Stimulated activated CD4-positive, alpha-beta T cell treated with anti-CD3 and anti-CD28 coated beads, Interleukin-15, amount 100 ng/mL, for 48 hours (primary cell): ENCODE measurements at regions not wholly inside any gene's neighbourhood (a gene's known extent, or its start where the extent isn't known, plus 50 kb on each side); places are given as distances from the start of the nearest gene placed in this dataset.

ENCODE experiments used
- DNase-seq, 2 donors: peaks; one replicate each; pipeline ENCODE4 v3.0.0-alpha.2; 2020; ENCODE audit warnings: low read depth in 2 of 2

DNA sequence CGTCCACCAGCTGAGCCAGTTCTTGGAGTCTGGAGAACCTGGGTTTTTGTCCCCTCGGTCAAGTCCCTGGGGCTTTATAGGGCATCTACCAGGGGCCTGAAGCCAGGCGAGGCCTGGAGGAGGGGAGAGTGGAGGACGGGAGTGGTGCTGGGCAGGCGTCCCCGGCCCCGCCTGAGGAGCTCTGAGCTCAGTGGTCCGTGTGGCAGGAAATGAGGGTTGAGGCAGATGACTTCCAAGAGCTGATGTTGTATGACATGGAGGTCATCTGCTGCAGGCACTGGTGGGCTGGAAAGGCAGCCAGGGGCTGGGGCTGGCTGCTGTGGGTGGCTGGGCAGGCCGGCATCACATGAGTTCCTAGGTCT lies 118.5 kb upstream of the HS6ST1 start:
- no peak for DNase-seq

DNA sequence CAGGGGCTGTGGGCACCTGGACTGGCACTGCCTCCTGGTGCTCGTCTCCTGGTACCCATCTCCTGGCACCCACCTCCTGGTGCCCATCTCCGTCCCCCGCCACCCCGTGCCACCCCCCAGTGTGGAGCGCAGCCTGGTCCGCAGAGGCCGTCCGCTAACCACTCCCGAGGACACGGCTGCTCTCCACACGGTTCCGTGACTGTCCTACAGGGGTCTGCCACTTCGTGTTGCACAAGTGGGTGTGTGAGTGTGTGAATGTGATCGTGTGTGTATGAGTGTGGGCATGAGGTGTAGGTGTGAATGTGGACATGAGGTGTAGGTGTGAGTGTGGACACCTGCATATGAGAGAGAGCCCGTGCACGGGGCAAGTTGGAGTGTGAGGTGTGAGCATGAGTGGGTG lies 119.4 kb upstream of the HS6ST1 start:
- DNase-seq: no peak

DNA sequence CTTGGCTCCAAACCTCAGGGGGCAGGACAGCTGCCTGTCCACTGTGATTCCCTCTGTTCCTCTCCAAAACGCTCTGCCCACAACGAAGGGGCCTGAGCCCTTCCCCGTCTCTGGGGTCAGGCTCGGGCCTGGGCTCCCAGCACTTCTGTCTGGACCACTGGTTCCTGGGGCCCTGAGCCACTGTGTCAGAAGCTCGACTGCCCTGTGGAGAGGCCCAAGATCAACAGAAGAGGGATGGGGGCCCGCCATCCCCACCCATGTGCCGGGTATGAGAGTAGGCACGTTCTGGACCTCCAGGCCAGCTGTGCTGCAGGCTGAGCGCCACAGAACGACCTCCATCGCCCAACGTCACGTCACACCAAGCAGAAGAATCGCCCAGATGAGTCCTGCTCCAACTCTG lies 119.9 kb upstream of the HS6ST1 start:
- no peak for DNase-seq

DNA sequence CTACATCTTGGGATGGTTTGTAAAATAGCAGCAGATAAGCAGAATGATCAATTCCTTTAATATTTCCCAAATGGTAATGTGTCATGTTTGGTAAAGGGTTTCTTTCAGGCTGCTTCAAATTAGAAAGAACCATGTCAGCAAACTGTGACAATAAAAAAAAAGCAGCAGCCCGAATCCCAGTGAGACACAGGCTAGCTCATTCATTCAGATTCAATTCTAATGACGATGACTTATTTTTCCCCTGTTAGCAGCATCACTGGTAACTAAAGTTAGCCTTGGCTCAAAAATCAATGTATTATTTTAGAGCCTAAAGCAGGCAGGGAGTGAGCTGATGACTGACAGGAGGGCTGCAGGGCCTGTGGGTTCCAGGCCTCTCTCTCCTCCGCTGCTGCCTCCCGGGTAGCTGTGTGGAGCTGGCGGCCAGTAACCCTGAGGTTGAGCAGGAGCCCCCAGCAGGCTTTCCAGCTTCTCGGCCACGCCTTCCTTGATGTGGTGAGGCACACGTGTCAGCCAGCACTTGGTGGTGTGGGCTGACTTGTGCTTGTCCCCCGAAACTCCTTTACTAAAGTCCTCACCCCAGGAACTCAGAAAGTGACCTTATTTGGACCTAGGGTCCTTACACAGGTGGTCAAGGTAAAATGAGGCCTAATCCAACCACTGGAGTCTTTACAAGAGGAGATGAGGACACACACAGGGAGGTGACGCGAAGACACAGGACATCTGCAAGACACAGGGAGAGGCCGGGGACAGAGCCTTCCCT lies 120.5 kb upstream of the HS6ST1 start:
- no peak for DNase-seq

DNA sequence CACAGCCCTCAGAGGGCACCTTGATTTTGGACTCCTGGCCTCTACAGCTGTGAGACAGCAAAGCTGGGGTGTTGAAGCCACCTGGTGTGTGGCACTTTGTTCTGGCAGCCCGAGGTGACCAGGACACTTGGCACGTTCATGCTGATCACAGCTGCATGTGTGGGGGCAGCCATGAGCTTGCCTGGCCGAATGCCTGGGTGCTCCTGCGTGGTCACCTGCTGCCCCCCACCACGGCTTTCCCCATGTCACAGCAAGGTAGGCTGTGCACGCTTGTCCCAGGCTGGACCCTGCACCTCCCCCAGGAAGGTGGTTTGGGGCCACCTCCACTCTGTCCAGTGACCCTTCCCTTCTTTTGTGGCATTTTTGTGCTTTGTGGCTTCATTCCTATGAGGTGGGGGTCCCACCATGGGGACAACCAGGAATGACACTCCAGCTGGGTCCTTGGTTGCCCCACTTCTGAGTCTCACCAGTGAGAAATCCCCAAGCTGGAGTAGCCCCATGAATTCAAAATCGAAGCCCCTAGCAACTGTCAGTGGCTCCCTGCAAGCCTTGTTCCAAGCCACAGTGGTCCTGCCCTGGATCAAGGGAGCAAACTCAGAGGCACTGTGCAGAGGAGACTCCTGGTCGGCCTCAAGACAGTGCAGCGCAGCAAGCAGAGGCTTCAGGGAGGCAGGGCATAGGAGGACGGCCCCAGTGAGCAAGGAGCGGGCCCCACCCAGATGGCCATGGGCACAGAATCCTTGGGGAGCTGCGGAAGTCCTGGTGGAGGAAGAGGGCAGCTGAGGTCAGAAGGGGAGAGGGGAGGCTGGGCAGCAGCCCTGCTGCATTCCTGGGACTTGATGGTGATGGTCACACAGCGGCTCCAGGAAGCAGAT lies 121.4 kb upstream of the HS6ST1 start:
- no peak for DNase-seq

DNA sequence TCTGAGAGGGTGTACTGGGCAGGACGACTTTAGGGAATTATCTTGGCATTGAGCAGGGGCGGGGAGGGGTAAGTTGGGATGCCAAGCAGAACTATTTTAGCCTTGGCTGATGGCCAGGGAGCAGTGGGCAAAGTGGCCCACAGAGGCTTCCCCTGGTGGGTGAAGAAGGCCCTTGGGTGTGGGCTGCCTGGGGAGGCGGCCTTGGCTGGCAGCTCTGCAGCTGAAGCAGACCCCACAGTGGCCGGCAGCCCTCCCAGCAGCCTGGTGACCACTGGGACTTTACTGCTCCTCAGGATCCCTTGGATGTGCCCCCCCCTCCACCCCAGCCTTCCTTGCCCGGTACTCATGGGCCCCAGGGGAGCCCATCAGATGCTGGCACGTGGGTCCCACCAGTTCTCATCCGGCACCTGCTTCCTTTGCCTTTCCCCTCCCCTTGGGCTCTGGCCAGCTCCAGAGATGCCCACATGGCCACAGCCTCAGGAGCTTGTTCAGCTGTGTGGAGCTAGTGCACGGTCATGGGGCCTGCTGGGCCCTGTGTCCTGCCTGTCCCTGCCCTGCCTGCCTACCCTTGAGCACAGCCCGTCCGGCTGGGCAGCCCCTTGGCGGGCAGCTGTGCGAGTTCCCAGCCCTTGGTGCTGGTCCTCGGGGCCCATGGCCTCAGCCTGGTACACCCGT lies 122.1 kb upstream of the HS6ST1 start:
- no peak for DNase-seq

DNA sequence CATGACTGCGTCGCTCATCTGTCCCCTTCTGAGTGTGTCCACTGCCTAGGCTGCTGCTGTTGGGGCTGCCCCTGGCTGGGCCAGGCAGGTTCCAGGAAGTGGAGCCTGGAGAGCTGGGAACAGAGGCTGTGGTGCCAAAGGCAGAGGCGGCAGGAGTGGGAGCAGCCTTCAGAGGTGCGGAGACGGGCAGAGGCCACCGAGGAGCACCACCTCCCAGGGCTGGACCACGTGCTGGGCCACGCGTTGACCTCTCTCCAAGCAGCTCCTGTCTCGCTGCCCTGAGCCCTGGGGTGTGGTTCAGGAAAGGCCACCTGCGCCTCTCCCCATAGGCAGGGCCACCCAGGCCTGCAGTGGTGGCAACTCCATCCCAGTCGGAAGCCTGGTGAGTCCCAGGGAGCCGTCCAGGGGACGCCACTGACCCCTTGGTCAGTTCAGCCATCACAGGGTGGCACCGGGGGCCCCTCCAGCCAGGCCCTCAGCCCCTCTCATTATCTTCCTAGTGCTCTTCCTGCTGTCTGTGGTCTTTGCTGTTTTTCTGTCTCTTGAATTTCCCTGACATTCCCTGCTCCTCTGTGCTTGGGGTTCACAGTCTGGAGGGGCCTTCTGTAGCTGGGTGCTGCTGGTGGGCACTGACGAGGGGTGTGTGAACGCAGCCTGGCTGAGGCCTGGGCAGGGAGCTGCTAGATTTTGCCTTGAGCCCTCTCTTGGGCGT lies 122.8 kb upstream of the HS6ST1 start:
- DNase-seq: no peak

DNA sequence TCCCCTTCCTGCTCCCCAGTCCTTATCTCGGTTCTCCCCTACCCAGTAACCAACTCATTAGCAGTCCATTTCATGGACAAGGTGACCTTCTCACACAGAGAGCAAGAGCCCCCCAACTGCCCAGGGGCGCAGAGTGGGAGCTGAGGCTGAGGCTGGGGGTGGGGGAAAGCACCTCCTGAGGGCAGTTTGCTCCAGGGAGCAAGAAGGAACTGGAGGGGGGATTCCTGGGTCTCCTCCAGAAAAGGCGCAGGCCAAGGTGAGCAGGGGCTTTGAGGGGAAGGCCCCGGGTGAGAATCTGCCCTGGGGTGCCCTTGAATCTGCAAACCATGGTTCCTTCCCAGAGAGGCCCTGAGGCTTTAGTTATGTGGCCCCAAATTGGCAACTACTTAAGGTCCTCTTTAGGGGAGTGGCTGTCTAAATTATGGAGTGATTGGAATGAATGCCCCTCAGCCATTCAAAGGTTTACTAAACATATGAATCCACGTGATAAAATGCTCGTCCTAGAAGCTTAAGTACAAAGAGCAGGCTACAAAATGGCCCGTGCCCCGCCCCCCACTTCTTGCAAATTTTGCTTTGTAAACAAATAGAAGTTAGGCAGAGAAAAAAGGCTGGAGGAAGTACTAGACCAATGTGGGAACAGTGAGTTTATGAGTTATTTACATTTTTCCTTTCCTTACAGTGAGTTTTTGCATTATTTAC lies 123.5 kb upstream of the HS6ST1 start:
- DNase-seq: no peak

DNA sequence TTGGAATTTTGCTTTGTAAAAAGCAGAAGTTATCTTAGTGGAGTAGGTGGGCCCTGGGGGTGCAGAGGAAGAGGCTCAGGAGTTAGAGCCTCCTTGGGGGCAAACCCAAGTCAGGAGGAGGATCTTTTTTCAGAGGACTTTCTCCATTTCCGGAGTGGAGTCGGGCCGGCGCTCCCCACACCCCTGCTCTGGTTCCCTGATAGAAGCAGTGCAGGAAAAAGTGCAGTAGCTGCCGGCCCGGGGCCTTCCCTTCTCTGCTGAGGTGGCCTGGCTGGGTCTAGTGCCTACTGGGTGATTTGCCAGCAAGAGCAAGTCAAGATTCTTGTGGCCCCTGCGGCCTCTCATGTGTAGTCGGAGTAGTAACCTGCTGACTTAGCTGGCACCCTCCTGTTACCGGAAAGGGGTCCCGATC lies 124.2 kb upstream of the HS6ST1 start:
- DNase-seq: no peak

DNA sequence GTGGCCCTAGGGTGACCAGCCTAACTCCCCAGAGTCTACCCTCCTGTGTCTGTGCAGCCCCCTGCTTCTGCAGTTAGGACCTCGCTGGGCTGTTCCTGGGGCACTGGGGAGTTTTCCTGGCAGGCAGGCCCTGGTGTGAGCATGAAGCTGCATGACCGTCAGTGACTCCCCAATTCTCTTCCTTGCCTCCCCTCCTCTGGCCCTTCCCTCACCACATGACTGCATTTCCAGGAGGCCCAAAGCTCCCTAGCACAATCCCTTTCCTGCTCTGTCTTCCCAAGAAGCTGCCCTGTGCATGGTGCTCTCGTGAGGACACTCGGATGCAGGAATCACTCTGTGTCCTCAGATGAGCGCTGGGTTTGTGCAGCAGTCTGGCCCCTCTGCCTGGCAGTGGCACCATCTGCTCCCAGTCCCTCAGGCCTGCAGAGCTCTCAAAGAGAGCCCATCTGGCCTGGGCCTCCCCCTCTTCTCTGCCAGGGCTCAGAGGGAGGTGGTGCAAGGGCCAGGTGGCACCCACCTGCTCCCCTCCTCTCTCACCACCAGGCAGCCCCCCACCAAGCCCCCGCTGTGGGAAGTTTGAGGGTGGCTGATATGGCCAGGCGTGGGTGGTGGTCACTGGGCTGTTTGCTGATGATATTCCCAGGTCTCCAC lies 125.6 kb upstream of the HS6ST1 start:
- DNase-seq: no peak

DNA sequence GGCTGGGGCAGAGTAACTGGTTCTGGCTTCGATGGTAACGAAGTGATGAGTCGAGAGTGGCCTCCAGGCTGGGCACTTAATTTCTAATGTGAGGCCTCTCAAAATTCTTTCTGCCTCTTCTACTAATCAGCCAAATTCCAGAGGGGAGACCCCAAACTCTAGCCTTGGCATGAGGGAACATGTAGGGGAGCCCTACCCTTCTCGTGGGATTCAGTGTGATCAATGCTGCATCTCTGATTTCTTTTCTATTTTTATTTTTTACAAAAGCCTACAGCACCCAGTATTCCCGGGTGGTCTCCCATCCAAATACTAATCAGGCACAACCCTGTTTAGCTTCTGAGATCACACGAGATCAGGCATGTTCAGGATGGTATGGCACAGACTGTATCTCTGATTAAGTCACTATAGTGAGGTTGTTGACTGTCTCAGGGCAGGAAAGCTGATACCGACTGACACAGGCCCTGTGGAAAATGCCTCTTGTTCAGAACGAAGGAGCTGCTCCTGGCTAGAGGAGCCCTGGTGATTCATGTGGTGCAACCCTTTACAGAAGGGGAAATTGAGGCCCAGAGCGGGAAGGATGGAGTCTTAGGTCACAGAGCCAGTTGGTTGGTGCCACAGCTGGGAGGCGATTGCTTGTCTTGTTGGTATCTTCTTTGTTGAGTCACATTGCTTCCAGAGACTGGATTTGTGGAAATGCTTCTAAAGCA lies 126.3 kb upstream of the HS6ST1 start:
- DNase-seq: no peak

DNA sequence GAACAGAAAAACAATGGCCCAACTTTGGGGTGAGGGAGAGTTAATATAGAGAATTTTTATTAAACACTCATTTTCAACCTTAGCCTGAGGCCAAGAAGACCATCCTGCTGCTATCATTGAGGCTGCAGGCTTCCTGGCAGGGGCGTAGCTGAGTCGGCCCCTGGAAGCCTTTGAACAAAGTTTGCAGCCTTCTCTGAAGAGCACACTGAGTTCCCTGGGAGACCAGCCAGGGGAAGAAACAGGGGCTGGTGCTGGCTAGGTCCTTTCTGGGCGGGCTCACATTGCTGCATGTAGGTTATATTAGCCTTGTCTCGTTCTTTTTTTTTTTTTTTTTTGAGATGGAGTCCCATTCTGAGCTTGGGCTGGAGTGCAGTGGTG lies 126.8 kb upstream of the HS6ST1 start:
- no peak for DNase-seq

DNA sequence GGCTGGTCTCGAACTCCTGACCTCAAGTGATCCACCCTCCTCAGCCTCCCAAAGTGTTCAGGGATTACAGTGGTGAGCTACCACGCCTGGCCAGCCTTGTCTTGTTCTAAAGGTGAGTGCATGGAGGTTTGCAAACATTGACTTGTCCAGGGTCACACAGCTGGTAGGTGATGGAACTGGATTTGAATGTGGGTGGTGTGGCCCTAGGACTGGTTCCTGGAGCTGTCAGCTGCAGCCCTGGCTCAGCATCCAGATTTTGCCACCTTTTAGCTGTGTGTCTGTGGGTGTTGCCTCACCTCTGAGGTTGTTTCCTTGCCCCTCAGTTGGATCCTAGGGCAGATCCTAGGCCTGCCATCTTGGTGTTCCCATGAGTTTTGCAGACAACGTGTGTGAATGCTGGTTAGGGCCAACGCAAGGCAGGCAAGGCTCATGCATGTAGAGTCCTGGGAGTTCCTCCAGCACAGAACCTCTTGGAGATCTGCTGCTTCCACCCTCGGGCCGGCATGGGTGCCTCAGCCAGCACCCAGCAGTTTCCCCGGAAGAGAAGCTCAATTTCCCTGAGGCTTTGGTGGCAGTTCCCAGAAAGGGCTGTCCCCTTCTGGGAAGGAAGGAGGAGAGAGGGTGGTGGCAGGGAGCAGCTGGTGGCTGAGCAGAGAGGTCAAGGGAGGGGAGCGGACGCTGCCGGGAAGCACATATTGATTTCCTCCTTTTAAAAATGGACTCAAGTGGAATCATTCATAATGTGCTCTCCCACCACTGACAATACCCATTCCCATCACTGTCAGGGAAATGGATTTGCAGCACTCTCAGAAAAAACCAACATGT lies 127.6 kb upstream of the HS6ST1 start:
- DNase-seq: no peak

DNA sequence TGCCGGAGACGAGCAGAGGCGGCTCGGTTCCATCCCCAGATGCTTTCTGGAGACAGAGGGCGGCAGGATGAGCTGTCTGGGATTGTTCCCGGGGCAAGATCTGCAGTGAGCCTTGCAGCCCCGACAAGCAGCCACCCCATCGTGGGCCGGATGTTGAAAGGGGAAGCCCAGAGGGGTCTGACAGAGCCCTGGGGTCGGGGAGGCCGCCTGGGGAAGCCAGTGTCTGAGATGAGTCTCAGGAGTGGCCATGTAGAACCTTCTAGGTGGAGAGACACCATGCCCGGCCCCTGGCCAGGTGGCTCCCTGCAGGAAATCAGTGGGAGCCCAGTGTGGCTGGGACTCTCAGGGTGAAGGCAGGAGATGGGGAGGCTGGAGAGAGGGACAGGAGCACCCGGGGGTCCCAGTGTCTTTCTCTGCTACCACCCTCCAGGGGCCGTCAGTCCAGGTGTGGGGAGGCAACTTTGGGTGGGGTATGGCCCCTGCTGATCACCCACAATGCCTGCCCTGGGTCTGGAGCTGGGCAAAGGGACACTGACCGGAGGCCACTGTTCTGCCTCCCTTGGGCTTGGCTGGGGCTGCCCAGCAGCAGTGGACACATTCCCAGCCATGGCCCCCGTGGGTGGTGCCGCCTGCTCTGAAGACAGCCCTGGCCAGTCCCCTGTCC lies 128.3 kb upstream of the HS6ST1 start:
- DNase-seq: no peak

DNA sequence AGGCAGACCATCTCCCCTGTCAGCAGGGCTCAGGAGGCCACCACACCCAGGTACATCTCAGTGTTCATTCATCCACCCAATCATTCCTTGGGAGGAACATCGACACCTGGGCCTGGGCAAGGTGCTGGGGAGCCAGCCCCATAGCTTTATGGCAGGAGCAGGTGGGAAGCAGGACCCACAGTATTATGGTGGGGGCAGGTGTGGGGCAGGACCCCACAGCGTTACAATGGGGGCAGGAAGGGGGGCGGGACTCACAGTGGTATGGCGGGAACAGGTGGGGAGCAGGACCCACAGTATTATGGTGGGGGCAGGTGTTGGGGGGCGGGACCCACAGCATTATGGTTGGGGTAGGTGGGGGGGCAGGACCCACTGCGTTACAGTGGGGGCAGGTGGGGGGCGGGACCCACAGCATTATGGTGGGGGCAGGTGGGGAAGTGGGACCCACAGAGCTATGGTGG lies 128.9 kb upstream of the HS6ST1 start:
- no peak for DNase-seq

DNA sequence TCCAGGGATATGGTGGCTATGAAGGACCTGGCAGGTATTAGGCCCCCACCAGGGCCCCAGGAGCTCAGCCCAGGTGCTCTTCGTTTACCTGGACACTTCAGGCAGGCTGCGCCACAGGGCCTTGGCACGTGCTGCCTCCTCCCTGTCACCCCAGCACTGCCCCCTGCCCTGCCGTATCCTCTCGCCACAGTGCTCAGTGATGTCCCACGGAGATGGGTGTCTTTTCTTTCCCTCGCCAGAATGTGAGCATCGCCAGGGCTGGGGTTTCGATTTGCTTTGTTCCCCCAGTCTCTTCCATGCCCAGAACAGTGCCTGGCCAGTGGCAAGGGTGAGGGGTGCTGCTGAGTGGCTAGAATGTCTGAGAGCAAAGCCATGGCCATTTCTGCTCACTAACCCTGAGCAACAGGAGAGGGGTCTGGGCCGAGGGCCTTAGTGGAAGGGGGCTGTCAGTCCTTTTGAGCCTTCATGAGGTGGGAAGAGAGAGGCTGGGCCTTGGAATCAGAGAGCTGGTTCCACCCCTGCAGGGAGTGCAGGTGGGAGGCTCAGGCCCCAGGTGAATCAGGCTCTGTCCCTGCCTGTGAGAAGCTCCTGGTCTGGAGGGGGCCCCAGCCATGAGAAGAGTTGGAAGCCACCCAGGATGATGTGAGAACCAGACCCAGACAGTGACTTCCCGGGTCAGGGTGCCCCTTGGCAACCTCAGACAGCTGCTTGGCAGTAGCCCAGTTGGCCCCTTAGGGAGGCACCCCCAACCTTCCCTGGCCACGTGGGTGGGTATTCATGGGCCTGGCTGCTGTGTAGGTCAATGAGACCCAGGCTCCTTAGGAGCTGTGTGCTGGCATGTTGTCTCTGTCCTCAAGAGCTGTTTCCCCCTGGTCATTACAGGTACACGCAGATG lies 129.9 kb upstream of the HS6ST1 start:
- DNase-seq: no peak

DNA sequence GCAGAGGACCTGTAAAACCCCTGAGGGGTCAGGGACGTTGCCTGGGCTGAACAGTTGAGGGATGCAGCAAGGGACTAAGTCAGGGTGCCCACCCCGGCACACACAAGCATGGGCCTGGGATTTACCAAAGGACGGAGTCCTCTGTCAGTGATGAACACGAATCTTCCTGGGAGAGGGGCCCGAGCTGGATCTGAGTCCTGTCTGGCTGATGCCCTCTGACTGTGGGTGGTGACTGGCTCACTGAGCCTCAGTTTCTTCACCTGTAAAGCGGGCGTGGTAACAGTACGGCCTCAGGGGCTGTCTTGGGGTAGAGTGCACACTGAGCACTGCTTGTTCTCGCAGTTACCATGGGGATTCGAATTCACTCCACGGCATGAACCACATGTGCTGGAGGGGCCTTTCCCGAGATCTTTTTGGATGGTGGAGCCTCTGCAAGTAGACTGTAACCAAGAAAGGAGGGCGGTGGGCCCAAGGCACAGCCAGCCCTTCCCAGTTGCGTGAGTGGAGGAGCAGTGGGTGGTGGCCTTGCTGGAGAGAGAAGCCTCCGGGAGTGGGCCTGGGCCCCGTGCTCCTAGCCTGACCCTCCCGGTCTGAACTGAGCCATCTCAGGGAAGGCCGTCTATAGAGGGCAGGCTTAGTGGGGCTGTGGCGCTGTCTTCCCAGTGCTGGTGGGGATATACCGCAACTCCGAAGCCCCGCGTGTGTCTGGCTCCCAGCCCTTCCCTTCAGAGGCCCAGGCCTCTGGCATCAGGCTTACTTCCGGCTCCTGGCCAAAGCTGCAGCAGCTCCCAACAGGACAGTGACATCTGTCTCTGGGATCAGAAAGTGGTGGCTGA lies 130.8 kb upstream of the HS6ST1 start:
- no peak for DNase-seq
